ENCODE measurements at regions not wholly inside any gene's neighbourhood (a gene's known extent, or its start where the extent isn't known, plus 50 kb on each side); places are given as distances from the start of the nearest gene placed in this dataset.
A peak's percentile ranks its signal among the peaks of the same experiment; 100 is the strongest.

GRCh38 chr2:116733699-116734098 lies 1080.8 kb upstream of the DDX18 start:
- H3K4me1 ChIP-seq (ENCODE audit: low read depth), result no peaks in the 10 kb centered on the region
- H3K9me3 ChIP-seq, result no peaks in the 10 kb centered on the region
- no peak for TF ChIP-seq CTCF (IDR thresholded peaks at IDR 0.05)
- H3K36me3 ChIP-seq (ENCODE audit: low read depth), result no peaks in the 10 kb centered on the region
- no peak for DNase-seq
- H3K4me3 ChIP-seq, result no peak overlapping the region
- peak; percentile 19 for ATAC-seq
- intact Hi-C loops (cut with DNase I, micrococcal nuclease), result no loop called here

GRCh38 chr2:116737951-116738350 lies 1076.5 kb upstream of the DDX18 start:
- no peaks in the 10 kb centered on the region for H3K9me3 ChIP-seq
- H3K4me1 ChIP-seq (ENCODE audit: low read depth), result no peaks in the 10 kb centered on the region
- no peaks in the 10 kb centered on the region for H3K36me3 ChIP-seq (ENCODE audit: low read depth)
- TF ChIP-seq CTCF (IDR thresholded peaks at IDR 0.05), result no peak
- DNase-seq (no peak), ATAC-seq (no peak)
- no peak overlapping the region for H3K4me3 ChIP-seq
- intact Hi-C loops (cut with DNase I, micrococcal nuclease), result no loop called here

- DNase-seq, result peak in 1 of 3 donors; percentile 14
- peak; percentile 23 for TF ChIP-seq CTCF (IDR thresholded peaks at IDR 0.05)
- ATAC-seq, result no peak
- H3K9me3 ChIP-seq, result no peaks in the 10 kb centered on the region
- H3K4me3 ChIP-seq, result no peak overlapping the region
- intact Hi-C loops (cut with DNase I, micrococcal nuclease), result no loop called here
- no peaks in the 10 kb centered on the region for H3K36me3 ChIP-seq (ENCODE audit: low read depth)
- no peaks in the 10 kb centered on the region for H3K4me1 ChIP-seq (ENCODE audit: low read depth)
Measured at GRCh38 chr2:116747103-116747502, 1067.4 kb upstream of the DDX18 start.

GRCh38 chr2:116749994-116750393 lies 1064.5 kb upstream of the DDX18 start:
- DNase-seq (no peak), ATAC-seq (no peak)
- Histone ChIP-seq H3K9me3 (no peaks in the 10 kb centered on the region), H3K4me1 (ENCODE audit: low read depth) (no peaks in the 10 kb centered on the region), H3K4me3 (no peak overlapping the region), H3K36me3 (ENCODE audit: low read depth) (no peaks in the 10 kb centered on the region)
- no peak for TF ChIP-seq CTCF (IDR thresholded peaks at IDR 0.05)
- intact Hi-C loops (cut with DNase I, micrococcal nuclease), result no loop called here

- H3K4me3 ChIP-seq, result no peak overlapping the region
- TF ChIP-seq CTCF (IDR thresholded peaks at IDR 0.05), result no peak
- H3K36me3 ChIP-seq (ENCODE audit: low read depth), result no peaks in the 10 kb centered on the region
- H3K4me1 ChIP-seq (ENCODE audit: low read depth), result no peaks in the 10 kb centered on the region
- ATAC-seq (no peak), DNase-seq (no peak)
- intact Hi-C loops (cut with DNase I, micrococcal nuclease), result no loop called here
- no peaks in the 10 kb centered on the region for H3K9me3 ChIP-seq
Measured at GRCh38 chr2:116754381-116755101, 1060.0 kb upstream of the DDX18 start.

- TF ChIP-seq CTCF (IDR thresholded peaks at IDR 0.05), result no peak
- Histone ChIP-seq H3K4me3 (no peak overlapping the region), H3K9me3 (no peaks in the 10 kb centered on the region), H3K36me3 (ENCODE audit: low read depth) (no peaks in the 10 kb centered on the region), H3K4me1 (ENCODE audit: low read depth) (no peaks in the 10 kb centered on the region)
- intact Hi-C loops (cut with DNase I, micrococcal nuclease), result no loop called here
- DNase-seq (no peak), ATAC-seq (no peak)
Measured at GRCh38 chr2:116761864-116762263, 1052.6 kb upstream of the DDX18 start.
